ENCODE measurements at regions not wholly inside any gene's neighbourhood (a gene's known extent, or its start where the extent isn't known, plus 50 kb on each side); places are given as distances from the start of the nearest gene placed in this dataset. TPM values are rescaled to one million over a fixed set of nuclear protein-coding genes. Genes with fewer than 3 reads are reported as not detected.
"Not testable (repeated sequence)": the region's sequence is repeated elsewhere in the genome, so short reads cannot be mapped to it uniquely, and the experiment has no call there.

DNA sequence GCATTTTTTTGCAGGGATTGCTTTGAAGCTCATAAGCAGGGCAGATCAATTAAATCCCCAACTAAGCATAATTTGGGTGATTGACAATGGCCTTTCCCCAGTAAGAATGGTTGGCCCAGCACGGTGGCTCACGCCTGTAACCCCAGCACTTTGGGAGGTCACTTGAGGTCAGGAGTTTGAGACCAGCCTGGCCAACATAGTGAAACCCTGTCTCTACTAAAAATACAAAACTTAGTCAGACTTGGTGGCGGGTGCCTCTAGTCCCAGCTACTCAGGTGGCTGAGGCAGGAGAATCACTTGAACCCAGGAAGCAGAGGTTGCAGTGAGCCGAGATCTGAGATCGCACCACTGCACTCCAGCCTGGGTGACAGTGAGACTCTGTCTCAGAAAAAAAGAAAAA, 58.9 kb upstream of the IL1RAPL1 start:
- H3K4me1 ChIP-seq (ENCODE audit: control insufficient read depth in 2 of 2, insufficient read depth in 1 of 2, low read depth in 1 of 2, low read length in 2 of 2); H2AK5ac ChIP-seq (ENCODE audit: low read depth, low read length); H4K8ac ChIP-seq (ENCODE audit: low read depth, low read length); H2BK15ac ChIP-seq (ENCODE audit: low read length); H2BK12ac ChIP-seq (ENCODE audit: low read length); H3K4me3 ChIP-seq (ENCODE audit: low read length in 2 of 2); H3K9me3 ChIP-seq (replicated peaks in 1 of 2; ENCODE audit: control insufficient read depth in 2 of 2, insufficient read depth in 1 of 2, low read depth in 1 of 2, low read length in 2 of 2); H3K27me3 ChIP-seq (ENCODE audit: control insufficient read depth in 3 of 3, insufficient read depth in 3 of 3, low read depth in 1 of 3, low read length in 3 of 3); H4K91ac ChIP-seq (ENCODE audit: low read depth, low read length, poor library complexity); H3K23ac ChIP-seq (ENCODE audit: low read depth, low read length, poor library complexity); H3K79me1 ChIP-seq (ENCODE audit: low read depth, low read length); H3K4ac ChIP-seq (ENCODE audit: low read length); H3K18ac ChIP-seq (ENCODE audit: low read length); H2BK120ac ChIP-seq (ENCODE audit: low read depth, low read length); H2AFZ ChIP-seq (ENCODE audit: low read length); H2BK5ac ChIP-seq (ENCODE audit: low read length); H3K27ac ChIP-seq (replicated peaks; ENCODE audit: low read length); H3K4me2 ChIP-seq (ENCODE audit: insufficient read depth, low read length, poor library complexity, severe bottlenecking); DNase-seq (ENCODE audit: low spot score); H3K14ac ChIP-seq (ENCODE audit: low read length); H3K9ac ChIP-seq (ENCODE audit: low read depth, low read length, poor library complexity); H3K36me3 ChIP-seq (replicated peaks in 1 of 2; ENCODE audit: control insufficient read depth in 2 of 2, insufficient read depth in 2 of 2, low read length in 2 of 2): not testable (repeated sequence)
- no CpG with 5 or more reads among the region's 5 CpGs for WGBS, 2 donors (ENCODE audit: extremely low coverage in 2 of 2, insufficient read length in 2 of 2, insufficient replicate concordance in 1 of 2)

Small RNA genes in the stretch of these regions (small RNA-seq; reads per million reads assigned to genes)
- not detected for gene MIR6134 (ENCODE audit: insufficient read depth)
